ENCODE measurements at regions not wholly inside any gene's neighbourhood (a gene's known extent, or its start where the extent isn't known, plus 50 kb on each side); places are given as distances from the start of the nearest gene placed in this dataset.

- H2AFZ ChIP-seq (ENCODE audit: low read depth, low read length): no peak overlapping the region
- H3K9me3 ChIP-seq (ENCODE audit: insufficient read depth, low read length): no peaks in the 10 kb centered on the region
- no peak for TF ChIP-seq EZH2phosphoT487 (IDR thresholded peaks at IDR 0.05; ENCODE audit: low read depth)
- TF ChIP-seq CTCF (IDR thresholded peaks at IDR 0.05; ENCODE audit: low read depth, low read length): no peak
Measured at GRCh38 chr5:135239453-135240282, 159.4 kb downstream of the MACROH2A1 start.

GRCh38 chr5:135238622-135239452 lies 160.2 kb downstream of the MACROH2A1 start:
- TF ChIP-seq CTCF (IDR thresholded peaks at IDR 0.05; ENCODE audit: low read depth, low read length) (no peak), EZH2phosphoT487 (IDR thresholded peaks at IDR 0.05; ENCODE audit: low read depth) (no peak)
- Histone ChIP-seq H4K20me1 (ENCODE audit: insufficient read depth, low read length) (no peaks in the 10 kb centered on the region), H2AFZ (ENCODE audit: low read depth, low read length) (no peak overlapping the region), H3K4me1 (ENCODE audit: low read length) (no peaks in the 10 kb centered on the region), H3K79me2 (ENCODE audit: low read length) (no peaks in the 10 kb centered on the region), H3K27me3 (ENCODE audit: low read depth, low read length) (no peaks in the 10 kb centered on the region), H3K9me3 (ENCODE audit: insufficient read depth, low read length) (no peaks in the 10 kb centered on the region), H3K36me3 (replicated peaks; ENCODE audit: low read depth, low read length) (no peaks in the 10 kb centered on the region), H3K4me3 (ENCODE audit: low read length) (no peak overlapping the region), H3K27ac (ENCODE audit: low read length) (no peak overlapping the region), H3K9ac (ENCODE audit: low read length) (no peak overlapping the region), H3K4me2 (ENCODE audit: low read length) (no peak overlapping the region)

More at GRCh38 chr5:135239453-135240282, 159.4 kb downstream of the MACROH2A1 start:
- H3K9ac ChIP-seq (ENCODE audit: low read length): no peak overlapping the region
- H3K36me3 ChIP-seq (replicated peaks; ENCODE audit: low read depth, low read length): no peaks in the 10 kb centered on the region
- no peaks in the 10 kb centered on the region for H4K20me1 ChIP-seq (ENCODE audit: insufficient read depth, low read length)
- H3K79me2 ChIP-seq (ENCODE audit: low read length): no peaks in the 10 kb centered on the region
- no peak overlapping the region for H3K27ac ChIP-seq (ENCODE audit: low read length)
- H3K4me3 ChIP-seq (ENCODE audit: low read length): no peak overlapping the region
- no peak overlapping the region for H3K4me2 ChIP-seq (ENCODE audit: low read length)
- H3K4me1 ChIP-seq (ENCODE audit: low read length): no peaks in the 10 kb centered on the region
- H3K27me3 ChIP-seq (ENCODE audit: low read depth, low read length): no peaks in the 10 kb centered on the region

- Histone ChIP-seq H3K9me3 (ENCODE audit: insufficient read depth, low read length) (no peaks in the 10 kb centered on the region), H3K4me3 (ENCODE audit: low read length) (no peak overlapping the region), H2AFZ (ENCODE audit: low read depth, low read length) (no peak overlapping the region), H4K20me1 (ENCODE audit: insufficient read depth, low read length) (no peaks in the 10 kb centered on the region), H3K4me2 (ENCODE audit: low read length) (no peak overlapping the region), H3K4me1 (ENCODE audit: low read length) (no peaks in the 10 kb centered on the region), H3K9ac (ENCODE audit: low read length) (no peak overlapping the region), H3K36me3 (replicated peaks; ENCODE audit: low read depth, low read length) (no peaks in the 10 kb centered on the region), H3K27me3 (ENCODE audit: low read depth, low read length) (no peaks in the 10 kb centered on the region), H3K79me2 (ENCODE audit: low read length) (no peaks in the 10 kb centered on the region), H3K27ac (ENCODE audit: low read length) (no peak overlapping the region)
- TF ChIP-seq EZH2phosphoT487 (IDR thresholded peaks at IDR 0.05; ENCODE audit: low read depth) (no peak), CTCF (IDR thresholded peaks at IDR 0.05; ENCODE audit: low read depth, low read length) (no peak)
Measured at GRCh38 chr5:135237748-135238103, 161.3 kb downstream of the MACROH2A1 start.

All from OCI-LY3 (cell line).